ENCODE measurements at regions not wholly inside any gene's neighbourhood (a gene's known extent, or its start where the extent isn't known, plus 50 kb on each side); places are given as distances from the start of the nearest gene placed in this dataset.
A peak's percentile ranks its signal among the peaks of the same experiment; 100 is the strongest.

DNA sequence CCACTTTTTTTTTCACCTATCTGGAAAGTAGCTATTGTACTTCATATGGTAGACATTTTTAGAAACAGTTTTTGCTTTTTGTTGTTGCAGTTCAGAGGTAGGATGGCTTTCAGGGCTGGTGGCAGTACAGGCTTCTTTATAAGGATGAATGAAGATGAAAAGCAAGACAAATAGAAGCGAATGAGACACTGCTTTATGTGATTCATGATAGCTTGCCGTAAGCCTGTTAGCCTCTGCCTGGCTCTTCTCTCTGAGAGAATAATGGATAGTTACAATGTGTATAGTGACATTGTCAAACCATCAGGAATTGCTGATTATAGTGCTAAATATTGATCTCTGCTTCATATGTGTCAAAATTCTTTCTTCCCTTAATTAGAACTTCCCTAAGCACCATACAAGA lies 173.7 kb downstream of the NR4A2 start:
- no peak for DNase-seq

DNA sequence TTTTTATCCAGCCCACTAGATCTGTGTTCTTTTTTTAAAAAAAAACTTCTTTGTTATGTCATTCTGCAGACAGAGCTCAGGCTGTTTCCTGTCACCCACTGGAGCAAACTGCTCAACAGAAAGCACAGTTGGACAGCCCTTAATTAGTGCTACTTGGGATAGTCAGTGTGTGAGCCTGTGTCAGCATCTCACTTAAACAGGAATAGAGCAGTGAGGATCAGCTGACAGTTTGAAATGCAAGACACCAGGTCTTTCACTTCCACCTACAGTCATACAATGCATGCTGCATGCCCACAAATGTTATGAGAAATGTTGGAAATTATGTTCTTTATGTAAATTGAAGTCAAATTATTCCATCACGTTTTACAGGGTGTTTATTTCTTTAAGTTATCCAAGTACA lies 174.9 kb downstream of the NR4A2 start:
- no peak for DNase-seq

DNA sequence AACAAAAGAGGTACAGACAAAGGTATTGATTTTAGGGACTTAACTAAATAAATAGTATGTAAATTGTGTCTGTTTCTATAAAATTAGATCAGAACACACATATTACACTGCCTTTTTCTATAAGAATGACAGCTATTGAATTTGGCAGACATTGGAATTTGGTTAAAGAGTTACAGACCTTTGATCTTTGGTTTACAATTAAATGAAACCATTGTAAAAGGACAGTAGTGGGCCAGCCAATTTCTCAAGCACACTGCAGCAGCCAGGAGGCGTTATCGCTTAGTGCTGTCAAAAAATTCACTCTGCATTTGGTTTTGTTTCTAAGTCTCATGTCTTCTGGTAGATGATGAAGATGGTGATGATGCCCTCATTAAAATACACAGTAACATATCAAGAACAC lies 175.9 kb downstream of the NR4A2 start:
- DNase-seq = no peak

DNA sequence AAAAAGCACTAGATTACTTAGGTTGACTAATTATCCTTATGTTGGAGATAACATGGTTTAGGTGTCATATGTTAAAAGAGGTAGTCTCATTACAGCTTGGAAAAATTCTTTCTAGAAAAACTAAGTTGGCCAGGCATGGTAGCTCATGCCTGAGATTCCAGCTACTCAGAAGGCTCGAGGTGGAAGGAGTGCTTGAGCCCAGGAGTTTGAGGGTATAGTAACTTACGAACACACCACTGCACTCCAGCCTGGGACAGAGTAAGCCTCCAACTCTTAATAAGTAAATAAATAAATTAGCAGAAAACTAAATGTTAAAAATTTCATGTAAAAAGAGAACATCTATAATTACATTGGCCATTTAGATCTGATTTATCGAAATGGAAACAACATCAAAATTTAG lies 177.2 kb downstream of the NR4A2 start:
- DNase-seq = no peak

DNA sequence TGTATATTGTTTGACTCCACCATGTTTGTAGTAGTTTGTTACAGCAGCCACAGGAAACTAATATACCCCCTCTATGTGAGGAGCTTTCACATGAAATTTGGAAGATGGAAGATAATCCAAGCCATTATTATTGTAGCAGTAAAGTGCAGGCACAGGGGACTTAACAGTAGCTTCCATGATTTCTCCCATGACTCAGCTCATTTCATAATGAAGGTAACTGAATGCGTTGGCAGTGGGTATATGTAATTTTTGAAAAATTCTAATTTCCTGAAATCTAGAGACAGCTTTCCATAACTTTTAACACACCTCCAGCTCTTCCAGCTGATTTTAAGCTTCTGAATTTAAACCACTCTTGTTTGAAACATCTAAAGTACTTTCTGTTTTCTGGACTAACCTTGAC lies 181.2 kb downstream of the NR4A2 start:
- no peak for DNase-seq

DNA sequence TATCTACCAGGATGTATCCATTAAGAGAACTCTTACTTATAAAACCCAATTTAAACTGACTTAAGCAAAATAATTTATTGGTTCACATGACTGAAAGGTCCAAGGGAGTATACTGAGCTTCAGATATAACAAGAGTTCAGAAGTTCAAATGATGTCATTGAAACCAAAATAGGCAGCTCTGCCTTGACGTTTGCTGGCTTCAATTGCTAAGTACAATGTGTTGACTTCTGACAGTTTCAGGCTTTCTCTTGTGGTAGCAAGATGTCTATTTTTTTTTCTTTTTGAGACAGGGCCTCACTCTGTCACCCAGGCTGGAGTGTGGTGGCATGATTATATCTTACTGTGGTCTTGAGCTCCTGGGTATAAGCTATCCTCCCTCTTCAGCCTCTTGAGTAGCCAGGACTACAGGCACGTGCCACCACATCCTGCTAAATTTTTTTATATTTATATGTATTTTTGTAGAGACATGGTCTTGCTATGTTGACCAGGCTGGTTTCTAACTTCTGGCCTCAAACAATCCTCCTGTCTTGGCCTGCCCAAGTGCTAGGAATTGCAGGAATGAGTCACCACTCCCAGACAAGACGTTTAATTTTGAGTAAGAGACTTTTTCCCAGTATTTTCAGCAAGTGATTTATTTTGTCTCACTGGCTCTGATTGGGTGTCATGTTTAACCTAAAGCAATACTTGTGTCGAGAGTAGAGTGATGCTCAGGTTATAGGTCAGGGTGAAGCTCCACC lies 184.8 kb downstream of the NR4A2 start:
- no peak for DNase-seq

DNA sequence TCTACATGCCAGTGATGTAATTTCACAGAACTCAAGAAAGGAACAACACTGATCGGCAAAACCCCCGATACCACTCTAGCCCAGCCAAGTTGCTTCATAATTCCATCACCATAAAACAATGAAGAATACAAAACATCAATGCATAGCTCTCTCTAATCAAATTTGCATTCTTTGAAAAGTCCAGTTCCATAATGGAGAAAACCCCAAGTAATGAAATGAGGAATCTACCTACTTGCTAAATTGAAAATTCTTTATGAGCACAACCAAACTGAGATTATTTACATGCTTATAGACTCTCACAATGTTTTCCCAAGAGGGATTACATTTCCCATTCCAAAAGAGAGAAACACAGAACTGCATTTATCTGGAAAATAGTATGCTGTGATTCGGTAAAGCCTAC lies 186.5 kb downstream of the NR4A2 start:
- no peak for DNase-seq

DNA sequence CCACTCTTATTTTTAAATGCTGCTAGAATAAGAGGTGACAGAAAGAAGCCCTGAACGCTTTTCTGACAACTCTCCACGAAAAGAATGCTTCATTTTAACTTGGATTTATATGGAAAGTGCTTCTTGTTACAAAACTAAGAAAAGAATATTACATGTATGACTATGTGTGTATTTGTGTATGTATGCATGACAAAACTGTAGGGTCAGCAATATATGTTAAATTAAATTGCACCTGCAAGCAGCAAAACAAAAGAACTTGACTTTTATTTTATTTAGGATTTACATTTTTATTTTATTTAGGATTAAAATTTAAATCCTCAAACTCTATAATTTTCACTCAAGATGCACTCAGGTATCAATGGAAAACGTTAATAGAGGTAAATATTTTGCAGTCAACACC lies 187.1 kb downstream of the NR4A2 start:
- no peak for DNase-seq

DNA sequence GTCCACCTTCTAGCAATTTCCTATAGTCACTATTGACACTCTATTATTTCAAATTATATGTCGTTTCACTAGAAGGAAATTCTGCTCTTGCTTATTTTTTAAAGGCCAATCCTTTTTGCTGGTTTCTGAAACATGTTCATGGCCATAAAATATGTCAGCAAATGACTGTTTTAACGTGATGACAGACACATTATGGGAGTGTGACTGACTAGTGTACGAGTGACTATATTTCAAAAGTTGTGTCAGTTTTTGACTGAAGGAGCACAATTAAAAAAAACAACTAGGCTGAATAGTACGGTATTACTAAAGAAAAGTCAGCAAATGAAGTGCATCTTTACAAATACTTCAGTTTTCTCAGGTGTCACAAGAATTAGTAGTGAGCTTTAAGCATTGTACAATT lies 196.0 kb downstream of the NR4A2 start:
- no peak for DNase-seq

DNA sequence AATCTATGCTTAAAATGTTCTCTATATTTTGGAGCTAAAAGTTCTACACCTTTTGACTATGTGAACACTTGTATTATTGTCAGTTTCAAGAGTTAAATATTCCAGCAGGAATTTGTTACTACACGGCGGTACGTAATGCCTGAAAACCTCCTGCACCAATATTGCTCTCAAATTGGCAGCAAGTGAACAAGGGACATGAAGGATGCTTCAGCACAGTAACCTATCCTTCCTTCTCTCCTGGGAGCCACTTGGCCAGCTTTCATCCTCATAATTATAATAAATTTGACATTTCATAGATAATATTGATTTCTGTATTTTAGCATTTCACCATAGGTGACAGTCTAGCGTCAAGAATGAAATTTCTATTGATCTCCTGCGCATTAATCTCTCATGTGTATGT lies 197.6 kb downstream of the NR4A2 start:
- no peak for DNase-seq

DNA sequence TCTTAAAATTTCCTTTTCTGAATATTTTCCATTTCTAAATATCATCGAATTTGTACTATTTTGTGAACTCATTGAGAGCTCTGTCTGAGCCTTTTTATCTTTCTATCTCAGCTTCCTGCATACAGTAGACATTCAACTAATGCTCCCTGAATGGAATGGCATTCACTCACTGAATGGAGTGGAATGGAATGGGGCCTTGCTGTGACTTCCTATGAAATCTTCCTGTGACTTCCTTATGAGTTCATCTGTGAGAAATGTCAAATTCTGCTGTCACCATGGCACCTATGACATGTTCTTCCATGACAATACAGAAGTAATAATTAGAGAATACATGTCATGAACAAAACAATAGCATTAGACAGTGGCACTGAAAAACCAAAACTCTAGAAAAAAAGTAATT lies 199.6 kb downstream of the NR4A2 start:
- DNase-seq = no peak

DNA sequence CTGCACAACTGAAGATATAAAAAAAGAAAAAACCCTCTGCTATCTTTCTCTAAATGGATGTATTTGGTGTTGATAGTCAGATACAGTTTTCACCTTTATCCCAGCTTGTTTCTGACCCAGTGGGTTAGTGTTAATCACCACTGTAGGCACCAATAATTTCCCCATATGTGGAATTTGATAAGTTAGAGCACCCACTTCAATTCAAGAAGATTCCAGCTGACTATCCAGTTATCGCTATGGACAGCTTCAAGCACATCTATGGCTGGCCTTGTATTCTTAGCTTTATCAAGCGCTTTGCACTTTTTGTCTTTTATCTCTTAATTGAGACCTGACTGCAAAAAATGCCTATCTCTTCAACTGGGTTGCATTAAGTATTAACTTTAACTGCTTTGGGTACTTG lies 200.4 kb downstream of the NR4A2 start:
- no peak for DNase-seq

DNA sequence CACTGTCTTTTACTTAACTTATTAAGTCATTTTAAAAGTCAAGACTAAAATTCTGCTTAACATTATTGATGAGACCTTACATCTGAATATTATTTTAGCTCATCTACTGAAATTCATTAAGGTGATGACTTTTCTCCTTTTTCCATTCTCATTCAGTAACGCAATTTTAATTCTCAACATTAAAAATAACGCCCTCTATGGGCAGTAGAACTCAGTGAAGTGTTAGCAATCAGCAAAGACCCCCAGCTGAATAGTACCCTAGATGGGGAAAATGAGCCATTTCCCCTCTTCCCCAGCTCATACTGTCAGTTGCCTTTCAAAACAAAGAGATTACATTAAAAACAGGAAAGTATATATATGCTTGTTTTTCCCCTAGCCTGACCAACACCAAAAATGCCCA lies 203.3 kb downstream of the NR4A2 start:
- DNase-seq = no peak

DNA sequence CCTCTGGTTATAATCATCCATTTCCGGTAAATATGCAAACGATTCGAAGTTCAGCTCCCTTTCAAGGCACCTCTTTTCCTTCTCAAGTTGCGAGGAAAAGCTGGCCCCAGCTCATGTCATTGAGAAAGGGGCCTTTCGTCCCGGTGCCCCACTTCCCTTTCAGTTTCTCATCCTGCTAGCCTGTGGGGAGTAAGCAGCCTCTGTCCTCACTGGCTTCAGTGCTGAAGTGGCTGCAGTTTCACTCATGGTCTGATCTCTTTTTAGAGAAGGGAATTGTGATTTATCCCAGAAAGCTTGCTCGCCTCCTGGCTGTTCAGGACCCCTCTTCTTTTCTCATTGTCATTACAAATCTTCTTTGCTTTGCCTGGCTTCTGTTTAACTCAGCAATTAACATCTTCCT lies 207.5 kb downstream of the NR4A2 start:
- no peak for DNase-seq

DNA sequence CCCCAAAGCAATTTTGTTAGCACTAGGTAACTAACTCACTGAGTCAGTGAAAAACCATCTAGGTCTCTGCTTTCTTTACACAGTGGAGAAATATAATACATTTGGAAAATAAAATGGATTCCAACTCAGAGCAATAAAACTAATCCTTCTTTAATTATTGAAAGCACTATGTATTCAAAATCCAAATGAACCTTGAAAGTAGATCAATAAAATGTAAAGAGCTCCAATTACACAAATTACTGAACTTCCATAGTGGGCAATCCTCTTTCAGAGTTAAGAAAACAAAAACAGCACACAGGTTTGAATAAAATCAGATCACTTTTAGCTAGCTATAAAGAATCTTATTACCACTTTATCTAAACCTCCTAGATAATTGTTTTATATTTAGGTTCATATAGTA lies 208.1 kb downstream of the NR4A2 start:
- DNase-seq = no peak

DNA sequence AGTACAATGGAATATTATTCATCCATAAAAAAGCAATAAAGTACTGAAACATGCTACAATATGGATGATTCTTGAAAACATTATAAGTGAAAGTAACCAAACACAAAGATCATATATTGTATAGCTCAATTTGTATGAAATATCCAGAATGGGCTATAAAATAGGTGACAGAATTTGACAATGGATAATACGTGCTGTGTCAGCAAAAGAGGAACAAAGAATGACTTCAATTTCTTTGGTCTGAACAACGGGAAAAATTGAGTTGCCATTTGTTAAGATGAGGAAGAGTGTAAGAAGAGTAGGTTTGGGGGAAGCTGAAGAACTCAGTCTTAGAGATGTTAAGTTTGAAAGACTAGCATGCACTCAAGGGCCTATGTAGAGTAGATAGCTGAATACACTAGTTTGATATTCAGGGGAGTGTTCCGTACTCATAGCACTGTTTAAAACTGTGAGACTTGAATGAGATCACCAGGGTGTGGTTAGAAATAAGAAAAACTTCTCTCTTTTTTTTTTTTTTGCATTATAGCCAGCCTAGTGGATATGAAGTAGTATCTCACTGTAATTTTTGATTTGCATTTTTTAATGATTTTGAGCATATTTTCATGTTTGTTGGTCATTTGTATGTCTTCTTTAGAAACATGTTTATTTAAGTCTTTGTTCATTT lies 213.6 kb downstream of the NR4A2 start:
- no peak for DNase-seq

DNA sequence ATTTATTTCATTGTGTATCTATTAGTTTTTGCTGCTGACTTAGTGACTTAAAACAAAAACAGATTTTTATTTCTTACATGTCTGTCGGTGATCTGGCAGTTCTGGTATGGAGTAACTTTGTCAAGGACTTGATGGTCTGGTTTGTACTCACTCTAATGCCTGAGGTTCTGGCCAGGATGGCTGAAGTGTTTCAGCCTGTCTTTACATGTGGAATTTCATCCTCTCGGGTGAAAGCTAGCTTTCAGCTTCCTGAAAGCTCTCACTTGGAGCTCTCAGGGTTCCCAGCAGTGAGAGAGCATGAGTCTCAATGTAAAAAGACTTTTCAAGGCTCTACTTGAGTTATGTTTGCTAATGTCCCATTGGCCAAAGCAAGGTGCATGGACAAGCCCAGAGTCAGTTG lies 216.4 kb downstream of the NR4A2 start:
- no peak for DNase-seq

DNA sequence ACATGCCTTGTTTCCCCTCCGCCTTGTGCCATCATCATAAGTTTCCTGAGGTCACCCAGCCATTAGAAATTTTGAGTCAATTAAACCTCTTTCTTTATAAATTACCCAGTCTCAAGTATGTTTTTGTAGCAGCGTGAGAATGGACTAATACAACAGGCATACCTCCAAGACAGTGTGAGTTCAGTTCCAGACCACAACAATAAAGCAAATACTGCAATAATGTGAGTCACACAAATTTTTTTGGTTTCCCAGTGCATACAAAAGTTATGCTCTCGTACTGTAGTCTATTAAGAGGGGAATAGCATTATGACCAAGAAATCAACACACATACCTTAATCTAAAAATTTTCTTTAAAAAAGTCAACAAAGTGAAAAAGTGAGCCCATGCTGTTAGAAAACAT lies 217.2 kb downstream of the NR4A2 start:
- no peak for DNase-seq

DNA sequence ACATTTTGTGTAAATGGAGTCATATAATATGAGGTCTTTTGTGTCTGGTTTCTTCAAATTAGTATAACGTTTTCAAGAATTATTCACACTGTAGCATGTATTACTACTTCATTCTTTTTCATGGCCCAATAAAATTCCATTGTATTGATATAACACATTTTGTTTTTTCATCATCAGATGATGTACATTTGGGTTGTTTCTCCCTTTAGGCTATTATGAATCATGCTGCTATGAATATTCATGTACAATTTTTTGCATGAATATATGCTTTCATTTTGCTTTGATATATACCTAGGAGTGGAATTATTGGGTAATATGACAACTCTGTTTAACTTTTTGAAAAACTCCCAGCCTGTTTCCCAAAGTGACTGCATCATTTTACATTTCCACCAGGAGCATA lies 220.2 kb downstream of the NR4A2 start:
- DNase-seq = no peak

DNA sequence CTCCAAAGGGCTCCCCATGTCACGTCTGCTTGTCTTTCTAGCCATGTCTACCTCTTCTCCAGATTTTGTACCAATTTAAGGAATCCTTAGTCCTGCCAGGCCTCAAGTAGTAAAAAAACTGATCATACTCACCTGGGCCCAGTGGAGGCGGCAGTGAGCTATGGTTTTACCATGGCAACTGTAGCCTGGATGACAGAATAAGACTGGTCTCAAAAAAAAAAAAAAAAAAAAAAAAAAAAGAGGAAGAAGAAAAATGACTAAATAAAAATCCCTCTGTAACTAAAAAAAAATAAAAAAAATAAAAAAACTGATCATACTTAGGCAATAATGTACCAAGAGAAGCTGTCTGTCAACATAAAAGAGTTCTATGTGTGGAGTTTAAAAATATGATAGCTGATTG lies 221.6 kb downstream of the NR4A2 start:
- DNase-seq = peak; percentile 15

DNA sequence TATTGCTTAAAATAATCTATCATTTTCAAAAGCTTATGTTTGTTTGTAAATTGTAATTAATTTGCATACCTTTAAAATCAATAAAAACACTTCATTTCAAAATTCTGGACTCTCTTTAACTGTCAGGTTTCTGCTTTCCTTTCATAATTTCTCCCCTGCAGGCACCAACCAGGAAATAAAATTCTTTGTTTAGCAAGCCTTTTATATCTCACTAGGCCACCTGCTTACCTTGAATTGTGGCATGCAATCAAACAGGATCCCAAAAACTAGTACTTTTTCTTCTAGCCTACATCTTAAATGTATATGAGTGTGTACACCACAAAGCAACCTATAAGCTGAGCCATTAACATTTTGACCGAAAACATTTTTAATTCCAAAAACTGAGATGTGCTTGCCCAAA lies 233.1 kb downstream of the NR4A2 start:
- no peak for DNase-seq

DNA sequence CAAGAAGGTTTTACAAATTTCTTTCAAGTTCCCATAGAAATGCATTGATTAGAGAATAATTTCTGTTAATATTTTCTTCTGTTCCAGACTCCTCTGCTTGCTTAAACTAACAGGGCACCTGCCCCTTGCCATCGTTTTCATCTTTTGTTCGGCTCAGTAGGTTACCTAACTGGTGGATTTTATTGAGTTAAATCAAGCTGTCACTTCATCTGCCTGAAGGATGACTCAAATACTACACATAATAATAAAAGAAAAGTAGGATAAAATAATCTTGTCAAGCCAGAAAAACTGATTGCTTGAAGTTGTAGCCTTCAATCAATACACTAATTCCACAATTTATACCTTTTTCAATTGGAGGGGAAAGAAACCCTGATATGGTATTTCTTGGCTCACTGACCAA lies 234.0 kb downstream of the NR4A2 start:
- DNase-seq = no peak

DNA sequence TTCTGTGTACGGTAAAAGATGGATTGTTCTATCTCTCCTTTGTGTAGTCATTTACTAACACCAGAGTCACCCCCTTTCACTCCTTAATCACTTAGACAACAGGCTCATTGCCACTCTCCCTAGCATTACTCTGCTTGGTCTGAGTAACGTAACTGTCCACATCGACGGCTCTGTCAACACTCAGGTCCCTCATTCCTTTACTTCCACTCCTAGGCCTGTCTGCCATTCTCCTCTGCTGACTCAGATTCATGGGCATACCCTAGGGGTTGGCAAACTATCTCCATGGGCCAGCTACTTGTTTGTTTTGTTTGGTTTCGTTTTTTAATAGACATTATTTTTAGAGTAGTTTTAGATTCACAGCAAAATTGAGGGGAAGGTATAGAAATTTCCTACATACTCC lies 243.9 kb downstream of the NR4A2 start:
- DNase-seq = no peak

DNA sequence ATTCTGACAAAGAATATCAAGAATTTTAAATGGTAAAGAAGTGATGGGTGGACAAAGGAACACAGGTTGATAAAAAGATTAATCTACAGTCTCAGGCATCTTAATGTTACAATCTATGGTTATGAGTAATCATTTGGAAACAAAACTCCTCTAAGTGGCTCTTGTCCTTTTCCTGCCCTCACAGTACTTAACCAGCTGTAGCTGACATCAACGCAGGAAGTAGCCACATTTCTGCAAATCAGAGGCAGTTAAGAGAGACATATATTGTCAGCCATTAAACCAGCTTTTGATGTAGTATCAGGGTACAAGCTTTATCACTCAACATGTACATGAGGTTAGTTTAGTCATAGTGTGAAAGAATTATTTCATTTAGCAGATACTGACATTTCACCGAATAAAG lies 244.6 kb downstream of the NR4A2 start:
- DNase-seq = no peak

All from hematopoietic multipotent progenitor cell treated with erythropoietin and hydrocortisone succinate and interleukin-3 and kit ligand, for 8 days (in vitro differentiated cells).